T-helper 2 cell treated with Interferon-gamma antibody and Interleukin-4, amounts not matched to agents 100 ng/mL and 5 ng/mL, for 36 hours (primary cell): ENCODE measurements at regions not wholly inside any gene's neighbourhood (a gene's known extent, or its start where the extent isn't known, plus 50 kb on each side); places are given as distances from the start of the nearest gene placed in this dataset.

Source experiments
- intact Hi-C: fragments of 100-400 bp; cut with micrococcal nuclease; formaldehyde crosslinking; loops from one replicate; pipeline ENCODE4 v1.15.1; 2023

GRCh38 chr6:15810618-15811017, 147.8 kb upstream of the DTNBP1 start:
- intact Hi-C loops = no loop called here

GRCh38 chr6:15809367-15809766, 146.5 kb upstream of the DTNBP1 start:
- intact Hi-C loops = no loop called here

- intact Hi-C loops = no loop called here
These were observed 141.6 kb upstream of the DTNBP1 start for GRCh38 chr6:15804164-15805154.

- intact Hi-C loops = no loop called here
These were observed 139.6 kb upstream of the DTNBP1 start for GRCh38 chr6:15802466-15802865.

- intact Hi-C loops = no loop called here
These were observed 139.1 kb upstream of the DTNBP1 start for GRCh38 chr6:15801912-15802311.

GRCh38 chr6:15800841-15801617, 138.2 kb upstream of the DTNBP1 start:
- intact Hi-C loops = no loop called here

- intact Hi-C loops = no loop called here
These were observed 135.9 kb upstream of the DTNBP1 start for GRCh38 chr6:15798533-15799255.

- intact Hi-C loops = no loop called here
These were observed 134.0 kb upstream of the DTNBP1 start for GRCh38 chr6:15796844-15797243.

GRCh38 chr6:15796130-15796771, 133.4 kb upstream of the DTNBP1 start:
- intact Hi-C loops = no loop called here

GRCh38 chr6:15793826-15794225, 131.0 kb upstream of the DTNBP1 start:
- intact Hi-C loops = no loop called here

GRCh38 chr6:15793288-15793687, 130.5 kb upstream of the DTNBP1 start:
- intact Hi-C loops = no loop called here

GRCh38 chr6:15792842-15793241, 130.0 kb upstream of the DTNBP1 start:
- intact Hi-C loops = no loop called here

GRCh38 chr6:15791448-15792181, 128.8 kb upstream of the DTNBP1 start:
- intact Hi-C loops = no loop called here

GRCh38 chr6:15790116-15790515, 127.3 kb upstream of the DTNBP1 start:
- intact Hi-C loops = no loop called here

- intact Hi-C loops = no loop called here
These were observed 124.0 kb upstream of the DTNBP1 start for GRCh38 chr6:15786846-15787245.

GRCh38 chr6:15783484-15783883, 120.7 kb upstream of the DTNBP1 start:
- intact Hi-C loops = no loop called here

GRCh38 chr6:15781890-15782289, 119.1 kb upstream of the DTNBP1 start:
- intact Hi-C loops = no loop called here

- intact Hi-C loops = no loop called here
These were observed 118.5 kb upstream of the DTNBP1 start for GRCh38 chr6:15781333-15781732.

- intact Hi-C loops = no loop called here
These were observed 117.6 kb upstream of the DTNBP1 start for GRCh38 chr6:15780437-15780836.

- intact Hi-C loops = loop anchor here (5.0 to 10.0 kb wide), 2 partner anchors 95 to 123 kb away; no protein-coding TSS in a partner anchor
These were observed 116.9 kb upstream of the DTNBP1 start for GRCh38 chr6:15779726-15780125.
